Parathyroid adenoma (tissue), 2 donors: ENCODE measurements at regions not wholly inside any gene's neighbourhood (a gene's known extent, or its start where the extent isn't known, plus 50 kb on each side); places are given as distances from the start of the nearest gene placed in this dataset.

ENCODE experiments used
- H2AFZ ChIP-seq: fragments of 300-600 bp; sonication (generic); one replicate; pipeline ENCODE4 v1.7.0; 2017; ENCODE audit warnings: antibody characterized with exemption, mild to moderate bottlenecking
- H3K27ac ChIP-seq: fragments of 300-600 bp; sonication (generic); one replicate; pipeline ENCODE4 v1.7.0; 2017
- H3K27me3 ChIP-seq: fragments of 300-600 bp; sonication (generic); one replicate; pipeline ENCODE4 v1.7.0; 2017; ENCODE audit warnings: low read length; ENCODE audit not compliant: control insufficient read depth, insufficient read depth
- H3K36me3 ChIP-seq: fragments of 300-600 bp; sonication (generic); one replicate; pipeline ENCODE4 v1.7.0; 2017; ENCODE audit warnings: low read length; ENCODE audit not compliant: control insufficient read depth, insufficient read depth
- H3K4me1 ChIP-seq: fragments of 300-600 bp; sonication (generic); one replicate; pipeline ENCODE4 v1.7.0; 2017; ENCODE audit warnings: control low read depth
- H3K4me2 ChIP-seq: fragments of 300-600 bp; sonication (generic); one replicate; pipeline ENCODE4 v1.7.0; 2017; ENCODE audit warnings: low read length
- H3K4me3 ChIP-seq: fragments of 300-600 bp; sonication (generic); one replicate; pipeline ENCODE4 v1.7.0; 2017; ENCODE audit warnings: low read depth, low read length
- H3K79me2 ChIP-seq: fragments of 300-600 bp; sonication (generic); one replicate; pipeline ENCODE4 v1.7.0; 2017; ENCODE audit warnings: control low read depth
- H3K9ac ChIP-seq: fragments of 300-600 bp; sonication (generic); one replicate; pipeline ENCODE4 v1.7.0; 2017; ENCODE audit warnings: mild to moderate bottlenecking
- H3K9me3 ChIP-seq: fragments of 300-600 bp; sonication (generic); one replicate; pipeline ENCODE4 v1.7.0; 2017; ENCODE audit warnings: low read length; ENCODE audit not compliant: control insufficient read depth
- CTCF ChIP-seq: fragments of 300-600 bp; sonication (generic); IDR thresholded peaks from one replicate; pipeline ENCODE4 v1.7.0; 2017; ENCODE audit warnings: antibody characterized with exemption, mild to moderate bottlenecking
- donor health status: primary hyperparathyroidism.

GRCh38 chr11:130550150-130550549, 101.7 kb downstream of the ADAMTS15 start:
- H3K79me2 ChIP-seq, result no peaks in the 10 kb centered on the region
- no peak overlapping the region for H3K4me3 ChIP-seq
- no peaks in the 10 kb centered on the region for H3K4me1 ChIP-seq
- no peak overlapping the region for H3K4me2 ChIP-seq
- no peak overlapping the region for H3K27ac ChIP-seq
- no peak for TF ChIP-seq CTCF
- H2AFZ ChIP-seq, result no peak overlapping the region
- H3K9me3 ChIP-seq, result no peaks in the 10 kb centered on the region
- H3K9ac ChIP-seq, result no peak overlapping the region
- H3K27me3 ChIP-seq, result no peaks in the 10 kb centered on the region
- no peaks in the 10 kb centered on the region for H3K36me3 ChIP-seq

GRCh38 chr11:130550984-130551383, 102.5 kb downstream of the ADAMTS15 start:
- Histone ChIP-seq H3K4me3 (no peak overlapping the region), H3K27me3 (no peaks in the 10 kb centered on the region), H3K36me3 (no peaks in the 10 kb centered on the region), H2AFZ (no peak overlapping the region), H3K9ac (no peak overlapping the region), H3K27ac (no peak overlapping the region), H3K4me1 (no peaks in the 10 kb centered on the region), H3K9me3 (no peaks in the 10 kb centered on the region), H3K79me2 (no peaks in the 10 kb centered on the region), H3K4me2 (no peak overlapping the region)
- no peak for TF ChIP-seq CTCF

GRCh38 chr11:130551388-130551787, 102.9 kb downstream of the ADAMTS15 start:
- no peaks in the 10 kb centered on the region for H3K27me3 ChIP-seq
- no peak overlapping the region for H3K4me3 ChIP-seq
- H3K9ac ChIP-seq, result no peak overlapping the region
- no peaks in the 10 kb centered on the region for H3K79me2 ChIP-seq
- no peaks in the 10 kb centered on the region for H3K9me3 ChIP-seq
- H3K4me1 ChIP-seq, result no peaks in the 10 kb centered on the region
- no peak overlapping the region for H2AFZ ChIP-seq
- H3K4me2 ChIP-seq, result no peak overlapping the region
- no peak overlapping the region for H3K27ac ChIP-seq
- no peaks in the 10 kb centered on the region for H3K36me3 ChIP-seq
- TF ChIP-seq CTCF, result no peak

- Histone ChIP-seq H3K27ac (no peak overlapping the region), H2AFZ (no peak overlapping the region), H3K4me1 (no peaks in the 10 kb centered on the region), H3K9ac (no peak overlapping the region), H3K79me2 (no peaks in the 10 kb centered on the region), H3K4me3 (no peak overlapping the region), H3K27me3 (no peaks in the 10 kb centered on the region), H3K36me3 (no peaks in the 10 kb centered on the region), H3K9me3 (no peaks in the 10 kb centered on the region), H3K4me2 (no peak overlapping the region)
- no peak for TF ChIP-seq CTCF
Observed at GRCh38 chr11:130553306-130553705, 104.9 kb downstream of the ADAMTS15 start.

- H3K27ac ChIP-seq, result no peak overlapping the region
Observed at GRCh38 chr11:130554241-130555055, 106.0 kb downstream of the ADAMTS15 start.

More at GRCh38 chr11:130554241-130555055, 106.0 kb downstream of the ADAMTS15 start:
- H3K4me1 ChIP-seq, result no peaks in the 10 kb centered on the region
- no peaks in the 10 kb centered on the region for H3K27me3 ChIP-seq
- no peak for TF ChIP-seq CTCF
- H3K9ac ChIP-seq, result no peak overlapping the region
- H3K9me3 ChIP-seq, result no peaks in the 10 kb centered on the region
- no peak overlapping the region for H3K4me2 ChIP-seq
- H3K4me3 ChIP-seq, result no peak overlapping the region
- no peak overlapping the region for H2AFZ ChIP-seq
- no peaks in the 10 kb centered on the region for H3K79me2 ChIP-seq
- no peaks in the 10 kb centered on the region for H3K36me3 ChIP-seq
